Lung (tissue), 11 donors: ENCODE measurements at regions not wholly inside any gene's neighbourhood (a gene's known extent, or its start where the extent isn't known, plus 50 kb on each side); places are given as distances from the start of the nearest gene placed in this dataset.

Experiments
- ATAC-seq: fragments of 200-7000 bp; cut with Tn5 transposase; one replicate; pipeline ENCODE4 v1.9.1; 2020; ENCODE audit warnings: moderate number of reproducible peaks; ENCODE audit not compliant: insufficient read depth, low FRiP score
- DNase-seq, 3 donors: peaks; one replicate each; pipeline ENCODE4 v3.0.0-alpha.2; 2013 to 2017
- H3K27ac ChIP-seq, 2 donors: one replicate each; pipeline ENCODE4 v1.5.1; 2013; ENCODE audit warnings: mild to moderate bottlenecking in 2 of 2, moderate library complexity in 2 of 2, control low read depth in 1 of 2, inconsistent platforms in 1 of 2, low read depth in 1 of 2, low read length in 1 of 2
- H3K27me3 ChIP-seq, 3 donors: one replicate each; pipeline ENCODE4 v1.5.1; 2013; ENCODE audit warnings: low read length in 2 of 3; ENCODE audit not compliant: control insufficient read depth in 3 of 3, insufficient read depth in 3 of 3
- H3K36me3 ChIP-seq, 4 donors: one replicate each; pipeline ENCODE4 v1.5.1; 2013; ENCODE audit warnings: low read length in 4 of 4, mild to moderate bottlenecking in 1 of 4, moderate library complexity in 1 of 4; ENCODE audit not compliant: control insufficient read depth in 4 of 4, insufficient read depth in 4 of 4
- H3K4me1 ChIP-seq, 5 donors: one replicate each; pipeline ENCODE4 v1.5.1; 2013; ENCODE audit warnings: low read length in 5 of 5, mild to moderate bottlenecking in 2 of 5, moderate library complexity in 1 of 5; ENCODE audit not compliant: control insufficient read depth in 5 of 5, insufficient read depth in 5 of 5
- H3K4me3 ChIP-seq: one replicate; pipeline ENCODE4 v1.5.1; 2013; ENCODE audit warnings: mild to moderate bottlenecking, control low read depth, moderate library complexity
- H3K9ac ChIP-seq, 2 donors: one replicate each; pipeline ENCODE4 v1.5.1; 2013; ENCODE audit warnings: low read length in 2 of 2, control low read depth in 1 of 2; ENCODE audit not compliant: insufficient read depth in 1 of 2
- H3K9me3 ChIP-seq, 4 donors: one replicate each; pipeline ENCODE4 v1.5.1; 2013; ENCODE audit warnings: low read length in 3 of 4, mild to moderate bottlenecking in 1 of 4, moderate library complexity in 1 of 4; ENCODE audit not compliant: control insufficient read depth in 4 of 4, insufficient read depth in 3 of 4
- WGBS, 2 donors: extraction: QIAGEN DNeasy Blood & Tissue Kit; methylation state at CpG; one replicate each; pipeline ENCODE4 v1.1.7; 2013; 5-methylcytosine and 5-hydroxymethylcytosine counted together
- TF ChIP-seq, protein P1 (sequence below): IDR thresholded peaks from 2 replicates; pipeline ENCODE4 v1.5.1; 2012; ENCODE audit warnings: mild to moderate bottlenecking; ENCODE audit errors: control extremely low read depth, extremely low read depth
- donor health status: control.
- donor health status: control.
- donor health status: Bipolar disorder and iron deficiency.
- donor health status: healthy.
- donor health status: DM: yes; HTN: yes; CAD: no.

DNA sequence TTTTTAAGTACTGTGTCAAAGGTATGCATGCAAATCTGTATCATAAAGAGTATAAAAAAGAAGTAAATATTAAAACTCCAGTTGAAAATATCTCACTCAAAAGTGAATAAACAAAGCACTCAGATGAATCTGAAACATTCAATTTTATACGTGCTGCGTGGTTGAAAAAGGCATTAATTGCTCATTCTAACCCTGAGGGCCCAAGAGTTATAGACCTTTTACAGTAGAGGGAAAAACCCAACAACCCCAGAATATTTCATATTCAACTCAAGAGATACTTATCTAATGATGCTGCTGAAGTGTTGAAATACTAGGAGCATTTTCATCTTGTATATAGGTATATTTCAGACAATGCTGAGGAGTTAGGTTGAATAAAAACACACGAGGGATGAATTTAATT, 862.8 kb upstream of the CITED2 start:
- Histone ChIP-seq H3K9ac (no peak overlapping the region), H3K4me1 (peaks cover 0 to 8% (median 7%) of the 10 kb centered on the region in 5 donors), H3K4me3 (no peak overlapping the region), H3K27me3 (no peaks in the 10 kb centered on the region), H3K36me3 (no peaks in the 10 kb centered on the region), H3K9me3 (peaks cover 0 to 5% (median 0%) of the 10 kb centered on the region in 4 donors), H3K27ac (no peak overlapping the region)
- 76 to 94% methylated on average over 3 of the region's 3 CpGs for WGBS, 2 donors
- TF ChIP-seq, protein P1, sequence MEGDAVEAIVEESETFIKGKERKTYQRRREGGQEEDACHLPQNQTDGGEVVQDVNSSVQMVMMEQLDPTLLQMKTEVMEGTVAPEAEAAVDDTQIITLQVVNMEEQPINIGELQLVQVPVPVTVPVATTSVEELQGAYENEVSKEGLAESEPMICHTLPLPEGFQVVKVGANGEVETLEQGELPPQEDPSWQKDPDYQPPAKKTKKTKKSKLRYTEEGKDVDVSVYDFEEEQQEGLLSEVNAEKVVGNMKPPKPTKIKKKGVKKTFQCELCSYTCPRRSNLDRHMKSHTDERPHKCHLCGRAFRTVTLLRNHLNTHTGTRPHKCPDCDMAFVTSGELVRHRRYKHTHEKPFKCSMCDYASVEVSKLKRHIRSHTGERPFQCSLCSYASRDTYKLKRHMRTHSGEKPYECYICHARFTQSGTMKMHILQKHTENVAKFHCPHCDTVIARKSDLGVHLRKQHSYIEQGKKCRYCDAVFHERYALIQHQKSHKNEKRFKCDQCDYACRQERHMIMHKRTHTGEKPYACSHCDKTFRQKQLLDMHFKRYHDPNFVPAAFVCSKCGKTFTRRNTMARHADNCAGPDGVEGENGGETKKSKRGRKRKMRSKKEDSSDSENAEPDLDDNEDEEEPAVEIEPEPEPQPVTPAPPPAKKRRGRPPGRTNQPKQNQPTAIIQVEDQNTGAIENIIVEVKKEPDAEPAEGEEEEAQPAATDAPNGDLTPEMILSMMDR, result no peak
- ATAC-seq, result no peak
- DNase-seq, result no peak

GRCh38 chr6:140236732-140237131, 862.3 kb upstream of the CITED2 start:
- peak in 2 of 3 donors; percentile 59 to 73 for DNase-seq
- Histone ChIP-seq H3K4me1 (peaks cover 0 to 8% (median 7%) of the 10 kb centered on the region in 5 donors), H3K36me3 (no peaks in the 10 kb centered on the region), H3K9me3 (peaks cover 0 to 5% (median 0%) of the 10 kb centered on the region in 4 donors), H3K27ac (no peak overlapping the region), H3K27me3 (no peaks in the 10 kb centered on the region), H3K4me3 (no peak overlapping the region), H3K9ac (no peak overlapping the region)
- ATAC-seq, result no peak
- TF ChIP-seq, protein P1, result no peak
- WGBS, 2 donors, result 55 to 75% methylated on average over 3 of the region's 3 CpGs

- WGBS, 2 donors, result 64 to 80% methylated on average over 2 of the region's 2 CpGs
- Histone ChIP-seq H3K4me3 (no peak overlapping the region), H3K9ac (no peak overlapping the region), H3K9me3 (peaks cover 0 to 8% (median 0%) of the 10 kb centered on the region in 4 donors), H3K27ac (no peak overlapping the region), H3K36me3 (no peaks in the 10 kb centered on the region), H3K4me1 (peaks cover 0 to 5% (median 0%) of the 10 kb centered on the region in 5 donors), H3K27me3 (no peaks in the 10 kb centered on the region)
- ATAC-seq (no peak), DNase-seq (peak in 2 of 3 donors; percentile 32 to 45)
- TF ChIP-seq, protein P1, result no peak
Measured at GRCh38 chr6:140230282-140230681, 855.8 kb upstream of the CITED2 start.

- whole genome bisulfite sequencing, 2 donors, result 87 to 93% methylated on average over 1 of the region's 1 CpG
- ATAC-seq, result no peak
Measured at GRCh38 chr6:140228491-140228890, 854.0 kb upstream of the CITED2 start.

More at GRCh38 chr6:140228491-140228890, 854.0 kb upstream of the CITED2 start:
- Histone ChIP-seq H3K27ac (no peak overlapping the region), H3K4me3 (no peak overlapping the region), H3K9me3 (peaks cover 0 to 4% (median 0%) of the 10 kb centered on the region in 4 donors), H3K4me1 (peaks cover 0 to 5% (median 0%) of the 10 kb centered on the region in 5 donors), H3K36me3 (no peaks in the 10 kb centered on the region), H3K9ac (no peak overlapping the region), H3K27me3 (no peaks in the 10 kb centered on the region)
- DNase-seq, result no peak
- TF ChIP-seq, protein P1, result no peak
